ENCODE measurements at regions not wholly inside any gene's neighbourhood (a gene's known extent, or its start where the extent isn't known, plus 50 kb on each side); places are given as distances from the start of the nearest gene placed in this dataset.

DNA sequence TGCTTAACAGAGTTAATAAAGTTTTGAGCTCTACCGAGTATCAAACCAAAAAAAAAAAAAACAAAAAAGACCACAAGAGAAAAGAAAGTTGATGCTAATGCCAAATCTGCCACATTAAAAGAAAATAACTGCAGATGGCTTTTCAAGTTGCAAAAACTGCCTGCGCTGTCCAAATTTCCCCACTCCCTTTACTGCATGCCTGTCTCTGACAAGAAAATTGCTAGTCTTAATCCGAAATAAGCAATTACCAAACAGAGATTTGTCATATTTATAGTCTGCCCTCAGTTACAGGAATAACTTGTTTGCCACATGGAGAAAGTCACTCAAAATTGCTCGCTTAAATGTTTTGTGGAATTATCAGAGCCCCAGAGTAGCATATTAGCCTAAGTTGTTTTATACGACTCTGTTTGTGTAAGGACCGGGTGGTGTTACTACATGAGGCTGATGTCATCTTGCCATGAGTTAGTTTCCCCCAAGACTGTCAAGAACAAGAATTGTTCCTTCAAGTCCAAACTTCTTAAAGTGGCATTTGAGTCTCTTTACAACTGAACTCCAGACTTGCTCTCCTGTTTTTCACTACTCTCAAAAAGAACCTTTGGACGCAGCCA is 160.9 kb downstream of the CEP120 start:
- Histone ChIP-seq H3K27ac (no peak overlapping the region), H3K27me3 (no peaks in the 10 kb centered on the region), H3K4me1 (no peaks in the 10 kb centered on the region), H3K4me3 (no peak overlapping the region), H3K36me3 (no peaks in the 10 kb centered on the region), H3K9me3 (no peaks in the 10 kb centered on the region)
- intact Hi-C loops (cut with DNase I; ENCODE audit: low total_unique reads) (no loop called here), in situ Hi-C loops (cut with MboI; ENCODE audit: low sequenced_read_pairs in 4 of 4) (no loop called here)
- TF ChIP-seq, protein P1, sequence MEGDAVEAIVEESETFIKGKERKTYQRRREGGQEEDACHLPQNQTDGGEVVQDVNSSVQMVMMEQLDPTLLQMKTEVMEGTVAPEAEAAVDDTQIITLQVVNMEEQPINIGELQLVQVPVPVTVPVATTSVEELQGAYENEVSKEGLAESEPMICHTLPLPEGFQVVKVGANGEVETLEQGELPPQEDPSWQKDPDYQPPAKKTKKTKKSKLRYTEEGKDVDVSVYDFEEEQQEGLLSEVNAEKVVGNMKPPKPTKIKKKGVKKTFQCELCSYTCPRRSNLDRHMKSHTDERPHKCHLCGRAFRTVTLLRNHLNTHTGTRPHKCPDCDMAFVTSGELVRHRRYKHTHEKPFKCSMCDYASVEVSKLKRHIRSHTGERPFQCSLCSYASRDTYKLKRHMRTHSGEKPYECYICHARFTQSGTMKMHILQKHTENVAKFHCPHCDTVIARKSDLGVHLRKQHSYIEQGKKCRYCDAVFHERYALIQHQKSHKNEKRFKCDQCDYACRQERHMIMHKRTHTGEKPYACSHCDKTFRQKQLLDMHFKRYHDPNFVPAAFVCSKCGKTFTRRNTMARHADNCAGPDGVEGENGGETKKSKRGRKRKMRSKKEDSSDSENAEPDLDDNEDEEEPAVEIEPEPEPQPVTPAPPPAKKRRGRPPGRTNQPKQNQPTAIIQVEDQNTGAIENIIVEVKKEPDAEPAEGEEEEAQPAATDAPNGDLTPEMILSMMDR (IDR thresholded peaks at IDR 0.05 in 4 of 5, conservative IDR thresholded peaks at IDR 0.05 in 1 of 5), result no peak
- no peak for TF ChIP-seq POLR2A (IDR thresholded peaks at IDR 0.05)
- no peak for DNase-seq
- no peak for ATAC-seq

DNA sequence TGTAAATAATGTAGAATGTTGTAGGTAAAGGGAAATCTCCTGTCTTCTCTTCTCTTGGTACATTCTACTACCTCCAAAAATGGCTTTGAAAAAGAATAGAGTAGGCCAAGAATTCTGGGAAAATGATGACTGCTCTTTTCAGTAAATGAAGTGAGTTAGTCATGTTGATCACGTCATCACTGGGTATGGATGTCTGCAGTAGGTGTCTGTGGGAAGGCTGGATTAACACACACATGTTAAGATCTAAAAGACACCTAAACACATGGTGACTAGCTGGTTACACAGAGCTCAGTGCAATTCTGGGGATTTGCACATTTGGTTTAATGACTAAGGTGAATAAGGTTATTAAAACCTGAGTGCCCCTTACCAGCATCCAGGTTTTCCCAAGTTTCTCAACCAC is 161.5 kb downstream of the CEP120 start:
- in situ Hi-C loops (cut with MboI; ENCODE audit: low sequenced_read_pairs in 4 of 4), result no loop called here
- ATAC-seq, result no peak

DNA sequence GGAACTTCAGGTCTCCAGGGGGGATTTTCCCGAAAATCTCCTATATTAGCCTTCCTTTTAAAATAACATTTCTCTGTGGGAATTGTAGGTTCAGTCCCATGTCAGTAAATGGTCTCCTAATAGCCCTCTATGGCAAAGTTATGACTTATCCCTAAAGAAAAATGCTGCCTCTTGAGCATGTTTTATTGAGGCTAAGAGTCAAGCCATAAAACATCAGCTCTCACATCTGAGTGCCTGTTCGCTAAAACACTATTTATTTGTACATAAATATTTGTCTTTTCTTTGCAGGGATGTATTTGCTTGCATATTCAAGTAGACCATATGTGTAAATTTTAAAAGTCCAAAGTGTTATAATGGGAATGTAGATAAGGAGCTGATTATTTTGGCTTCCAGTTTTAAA is 160.4 kb downstream of the PRDM6 start:
- no peaks in the 10 kb centered on the region for H3K27me3 ChIP-seq
- no peak for TF ChIP-seq POLR2A (IDR thresholded peaks at IDR 0.05)
- TF ChIP-seq, protein P1 (IDR thresholded peaks at IDR 0.05 in 4 of 5, conservative IDR thresholded peaks at IDR 0.05 in 1 of 5), result no peak
- no peaks in the 10 kb centered on the region for H3K9me3 ChIP-seq
- H3K4me3 ChIP-seq, result no peak overlapping the region
- ATAC-seq, result no peak
- in situ Hi-C loops (cut with MboI; ENCODE audit: low sequenced_read_pairs in 4 of 4) (no loop called here), intact Hi-C loops (cut with DNase I; ENCODE audit: low total_unique reads) (no loop called here)
- H3K4me1 ChIP-seq, result no peaks in the 10 kb centered on the region
- H3K36me3 ChIP-seq, result no peaks in the 10 kb centered on the region
- no peak for DNase-seq
- no peak overlapping the region for H3K27ac ChIP-seq

More for the DNA sequence above, 161.5 kb downstream of the CEP120 start:
- H3K4me1 ChIP-seq, result no peaks in the 10 kb centered on the region
- H3K9me3 ChIP-seq, result no peaks in the 10 kb centered on the region
- DNase-seq, result no peak
- no peak for TF ChIP-seq POLR2A (IDR thresholded peaks at IDR 0.05)
- TF ChIP-seq, protein P1 (IDR thresholded peaks at IDR 0.05 in 4 of 5, conservative IDR thresholded peaks at IDR 0.05 in 1 of 5), result no peak
- no peak overlapping the region for H3K27ac ChIP-seq
- H3K36me3 ChIP-seq, result no peaks in the 10 kb centered on the region
- H3K4me3 ChIP-seq, result no peak overlapping the region
- intact Hi-C loops (cut with DNase I; ENCODE audit: low total_unique reads), result no loop called here
- no peaks in the 10 kb centered on the region for H3K27me3 ChIP-seq

DNA sequence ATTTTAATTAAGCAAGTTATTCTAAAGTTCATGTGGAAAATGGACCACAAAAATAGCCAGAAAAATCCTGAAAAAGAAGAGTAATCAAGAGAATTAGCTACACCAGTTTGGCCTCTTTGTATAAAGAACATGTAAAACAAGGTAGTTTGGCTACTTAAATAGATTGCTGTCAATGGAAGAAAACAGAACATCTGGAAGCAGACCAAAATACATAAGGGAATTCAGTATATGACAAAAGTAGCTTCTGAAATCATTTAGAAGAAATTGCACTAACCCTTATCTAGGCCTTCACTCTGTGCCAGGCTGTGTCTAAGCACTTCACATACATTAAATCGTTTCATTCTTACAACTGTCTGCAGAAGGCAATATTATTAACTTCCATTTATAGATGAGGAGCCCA is 156.6 kb downstream of the PRDM6 start:
- intact Hi-C loops (cut with DNase I; ENCODE audit: low total_unique reads) (no loop called here), in situ Hi-C loops (cut with MboI; ENCODE audit: low sequenced_read_pairs in 4 of 4) (no loop called here)
- Histone ChIP-seq H3K27me3 (no peaks in the 10 kb centered on the region), H3K4me3 (no peak overlapping the region), H3K4me1 (no peaks in the 10 kb centered on the region), H3K36me3 (no peaks in the 10 kb centered on the region), H3K9me3 (no peaks in the 10 kb centered on the region), H3K27ac (no peak overlapping the region)
- TF ChIP-seq, protein P1 (IDR thresholded peaks at IDR 0.05 in 4 of 5, conservative IDR thresholded peaks at IDR 0.05 in 1 of 5), result no peak
- no peak for TF ChIP-seq POLR2A (IDR thresholded peaks at IDR 0.05)
- DNase-seq (no peak), ATAC-seq (no peak)

DNA sequence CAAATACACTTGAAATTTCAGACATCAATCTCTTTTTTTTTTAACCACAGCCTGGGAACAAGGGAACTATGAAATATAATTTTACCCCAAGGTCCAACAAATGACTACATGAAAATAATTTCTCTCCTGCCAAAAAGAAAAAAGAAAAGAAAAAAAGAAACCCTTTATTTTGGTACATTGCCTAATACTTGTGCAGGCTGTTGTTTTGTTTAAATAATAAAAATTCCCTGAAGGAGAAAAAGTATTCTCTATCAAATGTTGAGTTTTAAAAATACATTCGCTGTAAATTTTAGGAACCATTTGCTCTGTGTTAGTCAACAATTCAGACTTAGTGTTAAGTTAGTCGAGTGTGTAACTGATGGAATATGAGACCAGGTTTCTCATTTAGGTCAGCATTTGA is 155.4 kb downstream of the PRDM6 start:
- intact Hi-C loops (cut with DNase I; ENCODE audit: low total_unique reads), result no loop called here
- Histone ChIP-seq H3K27me3 (no peaks in the 10 kb centered on the region), H3K36me3 (no peaks in the 10 kb centered on the region), H3K9me3 (no peaks in the 10 kb centered on the region), H3K4me3 (no peak overlapping the region), H3K27ac (no peak overlapping the region), H3K4me1 (no peaks in the 10 kb centered on the region)
- DNase-seq, result no peak
- ATAC-seq, result no peak
- in situ Hi-C loops (cut with MboI; ENCODE audit: low sequenced_read_pairs in 4 of 4), result no loop called here
- TF ChIP-seq POLR2A (IDR thresholded peaks at IDR 0.05), result no peak
- TF ChIP-seq, protein P1 (IDR thresholded peaks at IDR 0.05 in 4 of 5, conservative IDR thresholded peaks at IDR 0.05 in 1 of 5), result no peak
